Mesendoderm (in vitro differentiated cells): ENCODE measurements at regions not wholly inside any gene's neighbourhood (a gene's known extent, or its start where the extent isn't known, plus 50 kb on each side); places are given as distances from the start of the nearest gene placed in this dataset.

Experiments
- DNase-seq: peaks from one replicate; pipeline ENCODE4 v3.0.0; 2013
- H2AK5ac ChIP-seq: 2 replicates; pipeline ENCODE4 v1.6.1; 2013; ENCODE audit warnings: low read length, inconsistent platforms
- H2BK120ac ChIP-seq: 2 replicates; pipeline ENCODE4 v1.6.1; 2013; ENCODE audit warnings: low read depth, mild to moderate bottlenecking, low read length, moderate library complexity, mixed read lengths
- H2BK15ac ChIP-seq: replicated peaks from 2 replicates; pipeline ENCODE4 v1.6.1; 2013; ENCODE audit warnings: low read depth, mild to moderate bottlenecking, moderate library complexity
- H2BK5ac ChIP-seq: 2 replicates; pipeline ENCODE4 v1.6.1; 2013; ENCODE audit warnings: low read length, inconsistent platforms
- H3K18ac ChIP-seq: 2 replicates; pipeline ENCODE4 v1.6.1; 2013; ENCODE audit warnings: mild to moderate bottlenecking, low read length, mixed read lengths
- H3K23ac ChIP-seq: one replicate; pipeline ENCODE4 v1.6.1; 2013; ENCODE audit warnings: low read length
- H3K27ac ChIP-seq: 2 replicates; pipeline ENCODE4 v1.5.1; 2013; ENCODE audit warnings: low read depth, mild to moderate bottlenecking, inconsistent platforms, low read length, moderate library complexity
- H3K27me3 ChIP-seq: 2 replicates; pipeline ENCODE4 v1.6.1; 2013; ENCODE audit warnings: low read length, control low read depth, mild to moderate bottlenecking, inconsistent platforms; ENCODE audit not compliant: insufficient read depth, poor library complexity
- H3K36me3 ChIP-seq: 2 replicates; pipeline ENCODE4 v1.6.1; 2013; ENCODE audit warnings: low read length, inconsistent platforms; ENCODE audit not compliant: control insufficient read depth, insufficient read depth
- H3K4ac ChIP-seq: one replicate; pipeline ENCODE4 v1.6.1; 2013; ENCODE audit warnings: low read depth, mild to moderate bottlenecking, low read length, moderate library complexity
- H3K4me1 ChIP-seq: 2 replicates; pipeline ENCODE4 v1.6.1; 2013; ENCODE audit warnings: low read depth, low read length, inconsistent platforms; ENCODE audit not compliant: control insufficient read depth
- H3K4me2 ChIP-seq: 2 replicates; pipeline ENCODE4 v1.6.1; 2013; ENCODE audit warnings: low read length
- H3K4me3 ChIP-seq: 2 replicates; pipeline ENCODE4 v1.5.1; 2013; ENCODE audit warnings: mild to moderate bottlenecking, low read length
- H3K56ac ChIP-seq: one replicate; pipeline ENCODE4 v1.6.1; 2013; ENCODE audit warnings: low read length
- H3K79me1 ChIP-seq: 2 replicates; pipeline ENCODE4 v1.6.1; 2013; ENCODE audit warnings: low read length, inconsistent platforms
- H3K79me2 ChIP-seq: 2 replicates; pipeline ENCODE4 v1.6.1; 2013; ENCODE audit warnings: mild to moderate bottlenecking, low read length; ENCODE audit not compliant: control insufficient read depth, insufficient read depth
- H3K9ac ChIP-seq: 2 replicates; pipeline ENCODE4 v1.6.1; 2013; ENCODE audit warnings: low read length, inconsistent platforms
- H4K5ac ChIP-seq: one replicate; pipeline ENCODE4 v1.6.1; 2013; ENCODE audit warnings: low read length
- H4K8ac ChIP-seq: one replicate; pipeline ENCODE4 v1.6.1; 2013; ENCODE audit warnings: low read depth, mild to moderate bottlenecking, control low read depth, low read length, moderate library complexity
- WGBS: extraction: QIAGEN DNeasy Blood & Tissue Kit; methylation state at CpG from one replicate; pipeline ENCODE4 v1.1.7; 2013; ENCODE audit warnings: low lambda C conversion rate, missing lambda C conversion rate; ENCODE audit not compliant: insufficient coverage; ENCODE audit errors: extremely low coverage; 5-methylcytosine and 5-hydroxymethylcytosine counted together

DNA sequence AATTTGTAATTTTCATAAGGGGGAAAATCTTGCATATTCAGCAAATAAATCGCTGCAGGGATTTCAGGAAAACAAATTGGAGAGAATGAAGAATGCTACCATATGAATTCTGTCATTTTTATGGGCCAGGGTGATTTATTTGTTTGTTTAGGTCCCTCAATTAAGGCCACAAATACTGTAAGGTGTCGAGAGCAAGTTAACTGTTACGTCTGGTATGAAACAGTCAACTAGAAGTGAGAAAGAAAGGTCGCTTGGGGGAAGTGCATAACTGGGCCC, 166.9 kb upstream of the TSHZ2 start:
- Histone ChIP-seq H3K27ac (no peak overlapping the region), H3K79me1 (no peaks in the 10 kb centered on the region), H3K23ac (no peak overlapping the region), H3K36me3 (no peaks in the 10 kb centered on the region), H3K79me2 (no peaks in the 10 kb centered on the region), H2BK120ac (no peak overlapping the region), H3K4me1 (no peaks in the 10 kb centered on the region), H3K27me3 (no peaks in the 10 kb centered on the region), H3K9ac (no peak overlapping the region), H3K4ac (no peak overlapping the region), H4K8ac (no peak overlapping the region), H2BK15ac (no peak overlapping the region), H3K56ac (no peak overlapping the region), H4K5ac (no peak overlapping the region), H3K18ac (no peak overlapping the region), H2BK5ac (no peak overlapping the region), H2AK5ac (no peak overlapping the region), H3K4me3 (no peak overlapping the region), H3K4me2 (no peak overlapping the region)
- no CpG with 5 or more reads among the region's 4 CpGs for WGBS
- no peak for DNase-seq

DNA sequence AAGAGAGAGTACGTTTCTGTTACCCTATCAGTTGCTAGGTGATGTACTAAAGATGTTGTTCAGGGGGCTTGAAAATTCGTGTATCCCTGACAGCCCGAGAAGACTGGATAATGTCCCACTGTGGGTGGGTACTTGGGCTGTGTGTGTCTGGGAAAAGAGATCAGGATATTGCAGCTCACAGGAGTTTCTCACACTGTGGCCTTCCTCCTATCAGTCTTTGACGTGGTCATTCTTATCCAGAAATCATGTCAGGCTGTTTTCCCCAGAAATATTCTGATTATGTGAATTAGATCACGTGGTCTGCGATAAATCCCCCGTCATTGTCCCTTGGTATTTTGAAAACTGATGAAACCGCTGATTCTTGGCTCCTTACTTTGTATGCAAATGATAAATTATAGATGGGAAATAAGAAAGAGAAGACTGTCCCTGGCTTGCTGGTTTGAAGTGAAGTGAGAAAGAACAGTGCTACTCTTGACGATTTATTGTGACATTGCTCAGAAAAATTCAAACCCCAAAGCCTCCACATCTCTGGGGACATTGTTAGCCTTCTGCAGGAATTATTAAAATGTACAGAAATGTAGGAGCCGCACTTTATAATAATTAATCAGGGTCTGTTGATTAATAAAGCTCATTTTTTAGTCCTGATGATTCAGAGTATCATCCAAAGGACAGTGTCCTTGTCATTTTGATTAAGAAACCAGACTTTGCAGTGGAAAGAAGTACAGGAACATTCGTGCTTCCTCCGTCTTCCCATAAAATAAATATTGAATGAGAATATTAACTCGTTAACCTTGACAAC, 167.5 kb upstream of the TSHZ2 start:
- no peak overlapping the region for H4K5ac ChIP-seq
- H3K23ac ChIP-seq = no peak overlapping the region
- H3K9ac ChIP-seq = no peak overlapping the region
- H3K4me2 ChIP-seq = no peak overlapping the region
- no peaks in the 10 kb centered on the region for H3K27me3 ChIP-seq
- H3K27ac ChIP-seq = no peak overlapping the region
- H2BK120ac ChIP-seq = no peak overlapping the region
- H3K79me2 ChIP-seq = no peaks in the 10 kb centered on the region
- no peaks in the 10 kb centered on the region for H3K79me1 ChIP-seq
- H3K36me3 ChIP-seq = no peaks in the 10 kb centered on the region
- H4K8ac ChIP-seq = no peak overlapping the region
- no peaks in the 10 kb centered on the region for H3K4me1 ChIP-seq
- DNase-seq = no peak
- no peak overlapping the region for H2BK5ac ChIP-seq
- no peak overlapping the region for H3K18ac ChIP-seq
- H3K56ac ChIP-seq = no peak overlapping the region
- H2BK15ac ChIP-seq = no peak overlapping the region
- no CpG with 5 or more reads among the region's 13 CpGs for WGBS
- no peak overlapping the region for H3K4me3 ChIP-seq
- H2AK5ac ChIP-seq = no peak overlapping the region
- H3K4ac ChIP-seq = no peak overlapping the region

DNA sequence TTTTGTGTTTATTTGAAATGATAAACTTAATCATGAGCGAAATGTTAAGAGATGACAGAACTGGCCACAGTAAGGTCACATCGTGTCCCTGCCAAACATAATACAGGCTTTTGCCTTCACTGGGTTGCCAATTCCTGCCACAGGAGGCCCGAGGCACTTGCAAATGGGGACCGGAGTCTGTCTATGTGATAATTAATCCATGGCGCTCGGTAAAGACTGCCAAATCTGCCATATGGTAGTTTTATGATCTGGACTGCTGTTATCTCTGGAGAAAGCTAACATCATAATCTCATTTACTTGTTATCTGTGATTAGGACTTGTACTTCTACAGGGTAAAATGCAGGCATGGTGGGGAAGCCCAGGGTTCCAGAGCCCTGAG, 170.5 kb upstream of the TSHZ2 start:
- no peak overlapping the region for H3K23ac ChIP-seq
- DNase-seq = no peak
- H3K36me3 ChIP-seq = no peaks in the 10 kb centered on the region
- H4K5ac ChIP-seq = no peak overlapping the region
- H3K18ac ChIP-seq = no peak overlapping the region
- H3K4ac ChIP-seq = no peak overlapping the region
- H3K4me1 ChIP-seq = no peaks in the 10 kb centered on the region
- H3K27ac ChIP-seq = no peak overlapping the region
- no peak overlapping the region for H4K8ac ChIP-seq
- H2AK5ac ChIP-seq = no peak overlapping the region
- H3K4me3 ChIP-seq = no peak overlapping the region
- H2BK5ac ChIP-seq = no peak overlapping the region
- no peak overlapping the region for H3K4me2 ChIP-seq
- no peaks in the 10 kb centered on the region for H3K79me2 ChIP-seq
- H2BK120ac ChIP-seq = no peak overlapping the region
- H3K56ac ChIP-seq = no peak overlapping the region
- H3K79me1 ChIP-seq = no peaks in the 10 kb centered on the region
- H2BK15ac ChIP-seq = no peak overlapping the region
- no peak overlapping the region for H3K9ac ChIP-seq
- H3K27me3 ChIP-seq = no peaks in the 10 kb centered on the region
- WGBS = no CpG with 5 or more reads among the region's 6 CpGs

DNA sequence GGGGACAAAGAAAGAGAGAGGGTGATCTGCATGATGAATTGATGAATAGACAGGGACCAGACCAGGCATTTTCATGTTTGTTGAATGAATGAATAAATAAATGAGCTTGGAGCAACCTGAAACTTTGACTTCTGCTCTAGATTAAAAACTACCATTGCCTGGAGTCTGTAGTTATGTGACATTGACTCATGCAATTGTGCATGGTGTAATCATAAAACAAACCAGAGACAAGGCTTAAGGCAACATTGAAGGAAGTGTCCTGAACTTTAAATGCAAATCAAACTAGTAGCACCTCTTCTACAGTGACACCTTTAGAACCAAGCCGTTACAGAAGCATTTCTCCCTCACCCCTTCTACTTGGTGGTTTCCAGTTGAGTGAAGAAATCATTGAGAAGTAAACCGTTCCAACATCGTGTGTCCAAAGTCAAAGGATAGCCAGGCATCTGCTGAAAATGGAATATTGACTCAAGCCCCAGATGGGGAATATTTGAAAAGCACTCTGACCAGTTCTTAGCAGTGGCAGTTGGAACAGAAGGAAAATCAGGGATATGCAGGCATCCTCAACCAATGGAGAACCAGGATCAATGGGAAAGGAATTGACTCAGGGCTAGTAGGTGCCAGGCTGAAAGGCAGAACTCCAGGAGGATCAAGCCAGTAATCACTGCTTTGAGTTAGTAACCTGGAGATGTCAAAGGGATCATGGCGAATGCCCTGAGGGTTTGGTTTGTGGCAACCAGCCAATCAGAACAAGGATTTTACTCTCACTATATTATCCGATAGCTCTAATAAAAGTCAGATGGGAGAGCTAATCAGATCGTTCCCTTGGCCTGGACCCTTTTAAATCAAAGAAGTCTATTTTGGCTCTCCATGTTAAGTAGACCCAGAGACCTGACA, 171.2 kb upstream of the TSHZ2 start:
- H4K8ac ChIP-seq = no peak overlapping the region
- H3K23ac ChIP-seq = no peak overlapping the region
- no peak overlapping the region for H3K27ac ChIP-seq
- no peak overlapping the region for H3K4me3 ChIP-seq
- no peaks in the 10 kb centered on the region for H3K79me1 ChIP-seq
- H3K27me3 ChIP-seq = no peaks in the 10 kb centered on the region
- no peak overlapping the region for H3K18ac ChIP-seq
- H2BK120ac ChIP-seq = no peak overlapping the region
- no peak overlapping the region for H3K4ac ChIP-seq
- WGBS = no CpG with 5 or more reads among the region's 6 CpGs
- H2AK5ac ChIP-seq = no peak overlapping the region
- no peaks in the 10 kb centered on the region for H3K79me2 ChIP-seq
- no peak overlapping the region for H3K9ac ChIP-seq
- no peaks in the 10 kb centered on the region for H3K4me1 ChIP-seq
- no peak overlapping the region for H3K4me2 ChIP-seq
- DNase-seq = no peak
- no peak overlapping the region for H3K56ac ChIP-seq
- no peak overlapping the region for H4K5ac ChIP-seq
- no peak overlapping the region for H2BK5ac ChIP-seq
- H2BK15ac ChIP-seq = no peak overlapping the region
- H3K36me3 ChIP-seq = no peaks in the 10 kb centered on the region

DNA sequence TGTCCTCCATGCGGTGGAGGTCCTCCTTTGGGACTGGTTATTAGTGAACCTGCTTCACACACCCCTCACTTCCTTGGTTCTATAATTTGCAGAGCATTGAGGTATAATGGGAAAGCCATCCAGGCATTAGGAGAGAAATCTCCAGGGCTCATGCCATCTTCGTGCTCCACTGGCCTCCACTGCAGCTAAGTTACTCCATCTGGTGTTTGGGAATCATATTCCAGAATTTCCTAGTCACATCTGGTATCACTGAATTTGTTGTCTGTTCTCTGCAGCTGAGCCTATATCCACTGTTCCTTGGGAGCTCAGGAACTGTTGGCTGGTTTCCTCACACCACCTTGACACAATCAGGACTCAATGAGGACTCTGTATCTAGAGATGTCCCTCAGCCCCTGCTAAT, 173.0 kb upstream of the TSHZ2 start:
- Histone ChIP-seq H3K27me3 (no peaks in the 10 kb centered on the region), H4K8ac (no peak overlapping the region), H3K27ac (no peak overlapping the region), H3K56ac (no peak overlapping the region), H4K5ac (no peak overlapping the region), H3K36me3 (no peaks in the 10 kb centered on the region), H3K23ac (no peak overlapping the region), H3K4ac (no peak overlapping the region), H3K9ac (no peak overlapping the region), H3K4me3 (no peak overlapping the region), H2AK5ac (no peak overlapping the region), H3K4me1 (no peaks in the 10 kb centered on the region), H2BK15ac (no peak overlapping the region), H3K79me2 (no peaks in the 10 kb centered on the region), H3K4me2 (no peak overlapping the region), H2BK120ac (no peak overlapping the region), H3K79me1 (no peaks in the 10 kb centered on the region), H3K18ac (no peak overlapping the region), H2BK5ac (no peak overlapping the region)
- no peak for DNase-seq
- WGBS = no CpG with 5 or more reads among the region's 2 CpGs
